ENCODE measurements at regions not wholly inside any gene's neighbourhood (a gene's known extent, or its start where the extent isn't known, plus 50 kb on each side); places are given as distances from the start of the nearest gene placed in this dataset.
"Not testable (repeated sequence)": the region's sequence is repeated elsewhere in the genome, so short reads cannot be mapped to it uniquely, and the experiment has no call there.

GRCh38 chr7:149600669-149601330, 103.2 kb upstream of the ZNF746 start:
- not testable (repeated sequence) for DNase-seq

GRCh38 chr7:149599636-149600206, 102.1 kb upstream of the ZNF746 start:
- DNase-seq, result no peak

GRCh38 chr7:149598721-149599308, 101.2 kb upstream of the ZNF746 start:
- DNase-seq, result no peak

GRCh38 chr7:149597789-149598188, 100.2 kb upstream of the ZNF746 start:
- DNase-seq, result not testable (repeated sequence)

- no peak for DNase-seq
Observed at GRCh38 chr7:149595541-149595940, 97.9 kb upstream of the ZNF746 start.

GRCh38 chr7:149595078-149595477, 97.5 kb upstream of the ZNF746 start:
- DNase-seq, result no peak

GRCh38 chr7:149588930-149589329, 91.3 kb upstream of the ZNF746 start:
- DNase-seq, result no peak

- DNase-seq, result no peak
Observed at GRCh38 chr7:149586646-149587645, 89.3 kb upstream of the ZNF746 start.

- DNase-seq, result no peak
Observed at GRCh38 chr7:149584530-149584929, 86.9 kb upstream of the ZNF746 start.

- no peak for DNase-seq
Observed at GRCh38 chr7:149584009-149584408, 86.4 kb upstream of the ZNF746 start.

- no peak for DNase-seq
Observed at GRCh38 chr7:149580328-149580727, 82.7 kb upstream of the ZNF746 start.

GRCh38 chr7:149579365-149579764, 81.8 kb upstream of the ZNF746 start:
- not testable (repeated sequence) for DNase-seq

GRCh38 chr7:149574428-149574827, 76.8 kb upstream of the ZNF746 start:
- not testable (repeated sequence) for DNase-seq

- DNase-seq, result no peak
Observed at GRCh38 chr7:149573519-149573918, 75.9 kb upstream of the ZNF746 start.

GRCh38 chr7:149572920-149573319, 75.3 kb upstream of the ZNF746 start:
- DNase-seq, result not testable (repeated sequence)

- no peak for DNase-seq
Observed at GRCh38 chr7:149570784-149571183, 73.2 kb upstream of the ZNF746 start.

GRCh38 chr7:149569726-149570422, 72.3 kb upstream of the ZNF746 start:
- no peak for DNase-seq

GRCh38 chr7:149569025-149569725, 71.6 kb upstream of the ZNF746 start:
- no peak for DNase-seq

- no peak for DNase-seq
Observed at GRCh38 chr7:149568218-149568617, 70.6 kb upstream of the ZNF746 start.

GRCh38 chr7:149566103-149566502, 68.5 kb upstream of the ZNF746 start:
- DNase-seq, result no peak

GRCh38 chr7:149565096-149565382, 67.4 kb upstream of the ZNF746 start:
- DNase-seq, result no peak

Measured in activated effector memory CD4-positive, alpha-beta T cell treated with Interleukin-2 at 50 U/mL for 16 hours (primary cell).